ENCODE measurements at regions not wholly inside any gene's neighbourhood (a gene's known extent, or its start where the extent isn't known, plus 50 kb on each side); places are given as distances from the start of the nearest gene placed in this dataset.

- no peak overlapping the region for H3K23ac ChIP-seq (ENCODE audit: low read depth, low read length)
- H2BK15ac ChIP-seq (ENCODE audit: low read depth, low read length): no peak overlapping the region
- H4K5ac ChIP-seq (ENCODE audit: low read depth, low read length): no peak overlapping the region
- H3K4me2 ChIP-seq (ENCODE audit: low read depth, low read length): no peak overlapping the region
- no peak overlapping the region for H2AK5ac ChIP-seq (ENCODE audit: low read depth, low read length)
- H4K20me1 ChIP-seq (ENCODE audit: insufficient read depth, low read length): no peaks in the 10 kb centered on the region
- no peak overlapping the region for H3K27ac ChIP-seq (ENCODE audit: insufficient read depth, low read length)
- DNase-seq (no peak), ATAC-seq (ENCODE audit: low read depth) (no peak)
- no CpG with 5 or more reads among the region's 1 CpG for WGBS, 2 experiments (ENCODE audit: extremely low coverage in 2 of 2, insufficient read length in 1 of 2)
- no peak overlapping the region for H3K4ac ChIP-seq (ENCODE audit: low read depth, low read length)
- H4K91ac ChIP-seq (ENCODE audit: insufficient read depth, low read depth, low read length): no peak overlapping the region
- H2BK120ac ChIP-seq (ENCODE audit: low read depth, low read length): no peak overlapping the region
- TF ChIP-seq CHD1 (IDR thresholded peaks at IDR 0.05; ENCODE audit: low read depth, low read length) (no peak), FOS (IDR thresholded peaks at IDR 0.05; ENCODE audit: low read depth, low read length) (no peak), RFX5 (IDR thresholded peaks at IDR 0.05; ENCODE audit: low read depth, low read length) (no peak), USF2 (IDR thresholded peaks at IDR 0.05; ENCODE audit: low read depth, low read length) (no peak), RAD21 (IDR thresholded peaks at IDR 0.05; ENCODE audit: low read length) (no peak), MAZ (IDR thresholded peaks at IDR 0.05; ENCODE audit: borderline replicate concordance, low read depth, low read length) (no peak), CEBPB (IDR thresholded peaks at IDR 0.05; ENCODE audit: low read depth, low read length) (no peak), MAFK (IDR thresholded peaks at IDR 0.05; ENCODE audit: low read depth, low read length) (no peak), POLR2A (IDR thresholded peaks at IDR 0.05; ENCODE audit: low read depth, low read length) (no peak), ELK1 (IDR thresholded peaks at IDR 0.05; ENCODE audit: borderline replicate concordance, low read depth, low read length) (no peak), BHLHE40 (IDR thresholded peaks at IDR 0.05; ENCODE audit: low read depth, low read length) (no peak), MXI1 (IDR thresholded peaks at IDR 0.05; ENCODE audit: borderline replicate concordance, low read depth, low read length) (no peak), SMC3 (IDR thresholded peaks at IDR 0.05; ENCODE audit: low read depth, low read length) (no peak), RCOR1 (IDR thresholded peaks at IDR 0.05; ENCODE audit: insufficient replicate concordance, low read length) (no peak), CTCF (conservative IDR thresholded peaks at IDR 0.05; ENCODE audit: low read depth, low read length) (no peak), NFE2L2 (IDR thresholded peaks at IDR 0.05; ENCODE audit: low read depth, low read length) (no peak)
- H2BK20ac ChIP-seq (ENCODE audit: low read depth, low read length): no peak overlapping the region
- no peak overlapping the region for H3K56ac ChIP-seq (ENCODE audit: extremely low read depth, insufficient read depth, low read length)
- no peaks in the 10 kb centered on the region for H3K4me1 ChIP-seq (ENCODE audit: control insufficient read depth, insufficient read depth, low read length)
- H3K79me1 ChIP-seq (ENCODE audit: low read depth in 1 of 2, low read length in 2 of 2): no peaks in the 10 kb centered on the region
- intact Hi-C loops (cut with micrococcal nuclease): loop anchor here (5.0 kb wide), 1 partner anchor 287 kb away; no protein-coding TSS in a partner anchor
- in situ Hi-C loops (cut with MboI; ENCODE audit: low sequenced_read_pairs): no loop called here
- no peak overlapping the region for H3K9ac ChIP-seq (ENCODE audit: low read depth, low read length)
- BruUV-seq (replicated peaks): no TSS peak
- H4K8ac ChIP-seq (ENCODE audit: low read depth in 2 of 2, low read length in 2 of 2): no peak overlapping the region
- H2BK5ac ChIP-seq (ENCODE audit: low read depth, low read length, poor library complexity, severe bottlenecking): no peak overlapping the region
- H3K9me1 ChIP-seq (ENCODE audit: insufficient read depth, low read length): no peaks in the 10 kb centered on the region
- no peak overlapping the region for H3K14ac ChIP-seq (replicated peaks; ENCODE audit: low read depth, low read length)
- H3K18ac ChIP-seq (ENCODE audit: low read depth, low read length): no peak overlapping the region
- ChIA-PET CTCF (no interaction called here), POLR2A (ENCODE audit: unreplicated experiment) (interaction anchor here (0.5 kb wide), 1 partner anchor 581 kb away, joined by 5 read pairs; no protein-coding TSS in a partner anchor)
- no peak overlapping the region for H2AFZ ChIP-seq (replicated peaks; ENCODE audit: low read length, poor library complexity)
- no peaks in the 10 kb centered on the region for H3K9me3 ChIP-seq (ENCODE audit: control insufficient read depth, insufficient read depth, low read length)
- no peak overlapping the region for H3K4me3 ChIP-seq (ENCODE audit: insufficient read depth, low read depth, low read length)
- H3K36me3 ChIP-seq (ENCODE audit: control insufficient read depth, insufficient read depth, low read length): no peaks in the 10 kb centered on the region
- dilution Hi-C loops (cut with HindIII; ENCODE audit: low sequenced_read_pairs, unreplicated experiment): no loop called here
- H3K27me3 ChIP-seq (ENCODE audit: control insufficient read depth, insufficient read depth, low read length): peaks cover 29% of the 10 kb centered on the region
- H2AK9ac ChIP-seq (replicated peaks; ENCODE audit: low read depth, low read length, poor library complexity): no peak overlapping the region
Measured at GRCh38 chr15:69520067-69520466, 67.4 kb downstream of the RPLP1 start.
